Renal cortex interstitium (tissue), 11 donors: ENCODE measurements at regions not wholly inside any gene's neighbourhood (a gene's known extent, or its start where the extent isn't known, plus 50 kb on each side); places are given as distances from the start of the nearest gene placed in this dataset.
"Not testable (repeated sequence)": the region's sequence is repeated elsewhere in the genome, so short reads cannot be mapped to it uniquely, and the experiment has no call there.

Experiments used
- DNase-seq, 11 donors: peaks; one replicate each; pipeline ENCODE4 v3.0.0-alpha.2; 2013; ENCODE audit warnings: low read depth in 9 of 11, low spot score in 4 of 11; ENCODE audit errors: extremely low read depth in 1 of 11

DNA sequence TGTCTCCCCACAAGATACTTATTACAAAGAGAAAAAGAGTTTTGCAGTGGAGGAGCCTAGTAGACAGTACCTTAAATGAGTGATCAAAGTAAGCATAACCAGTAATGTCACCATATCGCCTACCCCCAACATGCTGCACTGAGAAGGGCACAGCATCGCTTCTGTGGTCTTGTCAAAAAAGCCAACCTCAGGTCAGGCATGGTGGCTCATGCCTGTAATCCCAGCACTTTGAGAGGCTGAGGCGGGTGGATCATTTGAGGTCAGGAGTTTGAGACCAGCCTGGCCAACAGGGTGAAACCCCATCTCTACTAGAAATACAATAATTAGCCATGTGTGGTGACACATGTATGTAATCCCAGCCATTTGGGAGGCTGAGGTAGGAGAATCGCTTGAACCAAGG, 135.8 kb upstream of the PRICKLE2 start:
- DNase-seq = not testable (repeated sequence)

DNA sequence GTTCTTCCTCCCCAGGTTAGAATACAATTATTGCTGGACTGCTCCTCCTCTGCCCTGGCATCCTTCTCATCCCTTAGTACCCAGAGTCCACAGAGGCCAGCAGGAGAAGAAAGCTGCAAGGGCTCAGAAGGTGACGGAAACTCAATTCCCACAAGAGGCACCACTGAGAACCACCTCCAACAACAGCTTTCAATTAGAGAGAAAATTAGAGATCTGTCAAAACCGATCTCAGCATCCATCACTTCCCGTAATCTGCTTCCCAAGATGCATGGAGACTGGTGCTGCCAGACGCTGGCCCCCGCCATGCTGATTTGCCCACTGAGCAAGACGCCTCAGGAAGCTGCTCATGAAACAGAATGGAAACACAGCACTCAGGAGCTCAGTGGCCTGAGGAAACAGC, 135.0 kb upstream of the PRICKLE2 start:
- DNase-seq = no peak

DNA sequence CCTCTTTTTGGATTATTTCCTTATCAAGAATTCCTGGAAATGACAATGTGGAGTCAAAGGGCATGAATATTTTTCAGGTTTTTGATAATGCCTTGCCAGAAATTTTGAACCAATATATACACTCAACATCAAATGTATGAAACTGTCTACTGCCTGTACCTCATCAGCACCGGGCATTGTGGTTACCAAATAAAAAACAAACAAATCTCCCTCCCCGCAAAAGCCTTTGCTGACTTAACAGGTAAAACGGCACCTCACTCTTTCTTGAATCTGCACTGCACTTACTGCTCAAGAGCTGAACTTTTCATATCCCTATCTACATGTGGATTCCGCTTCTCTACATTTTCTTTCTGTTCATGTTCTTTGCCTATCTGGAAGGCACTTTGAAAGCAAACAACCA, 134.5 kb upstream of the PRICKLE2 start:
- DNase-seq = no peak

DNA sequence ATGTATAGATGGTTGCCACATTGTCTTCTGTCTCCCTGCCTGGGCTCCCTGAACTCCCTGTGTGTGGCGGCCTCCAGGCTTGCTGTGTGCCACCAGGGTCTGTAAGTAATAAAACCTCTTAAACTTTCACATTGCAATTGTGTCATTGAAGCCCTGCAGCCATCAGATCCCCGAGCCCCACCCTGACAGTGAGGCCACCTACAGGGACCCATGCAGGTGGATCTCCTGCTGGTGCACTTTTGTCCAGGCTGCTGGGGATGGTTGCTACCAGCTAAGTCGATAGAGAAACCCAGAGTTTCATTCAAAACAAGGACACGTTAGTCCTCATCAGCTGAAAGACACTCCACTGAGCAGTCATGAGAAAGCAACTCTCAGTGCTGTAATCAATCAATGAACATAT, 133.6 kb upstream of the PRICKLE2 start:
- no peak for DNase-seq

DNA sequence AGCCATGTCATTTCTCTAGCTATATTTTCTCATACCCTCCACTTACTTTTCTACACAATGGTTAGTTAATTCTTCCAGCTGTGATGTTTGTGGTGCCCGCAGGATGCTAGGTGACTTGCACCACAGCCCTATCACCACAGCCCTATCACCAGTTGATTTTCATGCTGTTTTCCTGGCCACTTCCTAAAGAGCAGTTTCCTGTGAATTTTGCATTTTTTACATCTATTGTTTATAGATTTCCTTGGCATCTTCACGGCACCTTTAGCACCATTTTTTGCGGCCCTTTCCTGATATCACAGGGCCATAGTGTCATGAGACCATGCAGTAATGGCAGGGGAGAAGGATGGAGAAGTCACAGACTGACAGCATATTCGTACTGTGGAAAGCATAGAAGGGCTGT, 132.9 kb upstream of the PRICKLE2 start:
- no peak for DNase-seq

DNA sequence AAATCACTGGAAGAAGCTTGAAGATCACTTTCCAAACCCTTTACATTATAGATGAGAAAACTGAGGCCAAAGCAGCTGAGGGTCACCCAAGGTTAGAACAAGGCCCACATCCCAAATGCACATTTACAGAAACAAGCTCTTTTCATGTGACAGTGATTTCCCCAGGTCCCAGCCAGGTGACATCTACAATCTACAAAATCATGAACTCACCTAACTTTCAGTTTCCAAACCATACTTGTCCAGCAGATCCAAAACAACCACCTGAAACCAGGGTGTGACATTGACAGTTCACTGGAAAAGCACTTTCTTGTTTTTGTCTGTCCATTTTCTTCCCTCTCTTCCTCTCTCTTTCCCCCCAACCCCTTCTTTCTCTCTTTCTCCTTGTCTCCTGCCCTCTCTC, 132.2 kb upstream of the PRICKLE2 start:
- DNase-seq = no peak

DNA sequence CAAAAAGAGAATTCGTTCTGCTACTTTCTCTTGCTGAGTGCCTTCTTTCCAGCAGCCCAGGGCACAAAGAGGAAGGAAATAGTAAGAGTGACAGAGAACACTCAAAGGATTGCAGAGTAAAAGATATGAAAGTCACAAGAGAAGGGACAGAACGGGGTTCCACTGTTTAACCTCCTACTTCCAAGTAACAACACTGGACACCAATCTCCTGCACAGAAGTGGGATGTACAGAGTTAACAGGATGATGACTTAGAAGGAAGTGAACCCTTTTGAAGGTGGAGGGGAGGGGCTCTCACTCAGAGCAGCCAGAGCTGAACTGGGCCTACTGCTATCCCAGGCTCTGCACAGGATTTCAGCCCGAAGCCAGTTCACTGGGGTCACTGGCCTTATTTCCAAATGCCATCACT, 130.1 kb upstream of the PRICKLE2 start:
- DNase-seq = no peak

DNA sequence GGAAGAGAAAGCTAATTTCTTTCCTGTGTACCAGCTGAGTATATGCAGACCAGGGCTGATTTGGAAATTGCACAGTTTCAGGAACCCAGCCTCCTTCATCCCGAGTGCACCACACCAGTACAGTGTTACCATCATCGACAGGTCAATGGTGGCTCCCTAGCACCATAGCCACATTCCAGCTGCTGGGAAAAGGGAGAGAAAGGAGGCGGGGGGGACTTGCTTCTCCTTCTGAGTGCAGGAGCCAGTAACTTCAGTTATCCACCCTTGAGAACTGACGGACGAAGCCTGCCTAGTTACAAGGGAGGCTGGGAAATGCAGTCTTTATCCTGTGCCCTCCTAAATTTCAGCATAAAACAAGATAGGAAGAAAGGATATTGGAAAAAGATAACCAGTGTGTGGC, 129.7 kb upstream of the PRICKLE2 start:
- DNase-seq = no peak

DNA sequence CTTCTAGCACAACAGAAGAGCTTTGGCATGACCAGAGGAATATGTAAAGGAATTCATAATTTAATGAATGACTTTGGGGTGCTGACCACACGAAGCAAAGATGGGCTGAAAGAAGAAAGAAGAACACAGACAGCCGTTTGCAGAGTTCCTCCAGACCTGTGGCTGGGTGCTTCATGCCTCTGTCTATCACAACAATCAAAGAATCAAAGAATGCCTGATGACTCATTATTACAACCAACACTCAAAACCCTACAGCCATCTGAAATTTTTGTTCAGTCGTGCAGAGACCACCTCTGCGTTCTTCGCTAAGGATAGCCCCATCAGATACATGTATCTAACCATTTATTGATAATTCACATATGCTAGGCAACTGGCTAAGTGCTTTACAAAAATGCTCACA, 129.0 kb upstream of the PRICKLE2 start:
- no peak for DNase-seq

DNA sequence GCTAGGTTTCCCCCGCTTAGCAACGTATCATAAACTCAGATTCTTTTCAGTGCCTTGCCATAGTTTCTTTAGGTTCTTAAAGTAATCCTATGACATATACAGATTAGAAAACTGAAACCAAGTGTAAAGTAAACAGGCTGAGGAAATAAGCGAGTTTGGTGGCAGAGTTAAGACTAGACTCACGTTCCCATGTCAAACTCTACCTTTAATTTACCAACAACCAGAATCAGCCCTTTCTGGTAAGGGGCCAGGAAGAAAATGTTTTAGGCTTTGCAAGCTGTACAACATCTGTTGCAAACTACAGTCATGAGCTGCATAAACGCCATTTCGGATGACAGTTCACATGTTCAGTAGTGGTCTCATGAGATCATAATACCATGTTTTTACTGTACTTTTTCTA, 128.0 kb upstream of the PRICKLE2 start:
- no peak for DNase-seq

DNA sequence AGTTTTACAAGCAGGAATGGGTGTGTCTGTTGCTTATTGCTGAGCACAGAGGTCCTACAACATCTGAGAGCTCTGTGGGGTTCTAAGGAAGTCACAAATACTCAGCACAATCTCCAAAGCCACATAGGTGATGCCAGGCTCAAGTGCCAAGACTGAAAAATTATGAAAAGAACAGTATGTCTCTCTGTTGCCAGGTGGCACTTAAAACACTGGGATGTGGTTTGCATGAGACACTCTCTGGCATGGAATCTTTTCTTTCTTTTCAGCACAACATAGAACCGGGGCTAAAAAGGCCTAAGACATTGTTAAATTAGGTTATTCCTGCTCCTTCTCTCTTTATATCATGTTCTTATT, 127.3 kb upstream of the PRICKLE2 start:
- DNase-seq = no peak

DNA sequence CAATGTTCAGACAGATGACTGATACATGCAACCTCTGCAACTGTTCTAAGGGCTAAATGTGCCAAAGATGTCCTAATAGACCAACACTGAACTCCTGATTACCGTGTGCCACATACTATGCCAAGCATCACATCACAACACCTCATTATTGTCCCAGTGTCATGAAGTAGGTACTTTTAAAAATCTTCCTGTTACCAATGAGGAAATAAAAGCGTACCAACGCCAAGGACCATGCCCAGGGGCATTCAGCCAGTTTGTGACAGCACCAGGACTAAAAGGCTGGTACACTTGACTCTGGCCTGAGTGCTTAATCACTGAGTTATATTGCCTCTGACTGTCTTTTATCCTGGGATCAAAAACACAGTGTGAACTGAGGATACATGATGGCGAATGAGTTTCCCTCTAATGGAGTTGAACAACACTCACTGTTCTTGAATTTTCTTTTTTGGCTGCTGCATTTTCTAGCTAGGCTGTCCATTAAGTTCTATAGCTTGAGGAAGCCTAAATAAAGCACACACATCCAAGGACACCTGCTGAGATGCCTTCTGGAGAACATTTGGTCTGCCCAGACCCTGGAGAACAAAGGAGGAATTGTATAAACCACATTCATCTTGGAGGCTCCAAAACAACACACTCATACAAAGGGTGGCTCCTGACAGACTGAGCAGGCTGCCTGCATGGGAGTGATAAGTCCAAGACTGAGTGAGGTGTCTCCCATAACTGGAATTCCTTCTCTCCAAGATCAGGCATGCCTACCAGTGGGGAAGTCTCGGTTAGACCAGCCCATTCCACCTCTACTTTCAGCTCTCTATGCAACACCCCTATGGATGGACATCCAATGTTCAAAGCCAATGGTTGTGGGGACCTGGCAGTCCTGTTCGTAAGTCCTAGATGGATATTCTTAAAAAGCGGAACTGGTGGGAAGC, 126.7 kb upstream of the PRICKLE2 start:
- DNase-seq = no peak

DNA sequence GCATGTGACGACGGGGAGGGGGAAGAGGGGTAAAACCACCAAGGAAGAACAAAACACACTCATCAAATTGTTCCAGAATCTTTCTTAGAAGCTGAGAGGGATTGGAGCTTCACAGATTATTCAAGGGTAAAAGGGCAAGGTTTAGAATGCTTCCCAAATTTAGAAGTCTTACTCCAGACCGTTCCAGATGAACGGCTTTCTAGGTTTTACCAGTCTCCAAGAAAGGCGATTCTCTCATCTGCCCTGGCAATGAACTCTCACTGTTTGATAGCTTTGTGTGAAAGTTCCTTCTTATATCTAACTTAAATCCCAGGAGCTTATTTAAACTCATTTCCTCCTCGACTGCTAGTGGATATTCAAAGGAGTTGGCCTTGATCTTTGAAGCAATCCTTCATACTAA, 124.3 kb upstream of the PRICKLE2 start:
- DNase-seq = no peak

DNA sequence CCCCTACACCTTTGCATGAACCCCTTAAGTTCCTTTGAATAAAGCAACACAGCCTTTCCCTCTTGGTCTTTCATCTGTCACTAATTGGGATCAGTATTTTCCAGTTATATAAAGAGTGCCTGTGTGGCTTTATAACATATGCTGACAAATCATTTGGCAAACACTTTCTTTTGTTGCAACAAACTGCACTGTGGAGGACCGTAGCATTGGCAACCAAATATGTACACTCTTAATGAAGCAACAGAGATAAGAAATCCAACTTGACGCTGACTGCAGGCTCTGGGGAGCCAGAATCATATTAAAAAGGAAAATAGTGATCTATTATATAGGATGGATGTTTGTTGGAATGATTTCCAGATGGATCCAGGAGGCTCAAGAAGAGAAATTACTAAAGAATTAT, 120.1 kb upstream of the PRICKLE2 start:
- DNase-seq = no peak

DNA sequence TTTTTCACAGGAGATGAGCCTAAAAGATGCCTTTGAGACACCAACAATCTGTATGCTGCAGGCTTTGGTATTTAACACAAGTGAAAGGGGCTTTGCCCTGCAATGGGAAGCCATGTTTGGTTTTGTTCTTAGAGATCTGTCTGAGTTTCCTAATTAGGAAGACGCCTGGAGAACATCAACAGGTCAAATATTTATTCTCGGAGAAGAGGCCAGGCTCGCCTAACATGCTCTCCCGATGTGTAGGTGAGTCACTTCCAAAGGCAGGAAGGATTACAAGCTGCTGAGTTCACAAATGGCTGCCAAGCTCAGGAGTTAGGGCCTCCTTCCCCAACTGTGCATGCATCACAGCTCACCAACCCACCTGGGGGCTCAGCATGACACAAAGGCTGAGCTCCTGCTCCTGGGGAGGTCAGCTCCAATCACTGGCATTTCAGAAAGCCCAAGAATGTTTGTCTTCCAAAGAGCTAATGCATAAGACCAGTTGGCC, 119.5 kb upstream of the PRICKLE2 start:
- no peak for DNase-seq

DNA sequence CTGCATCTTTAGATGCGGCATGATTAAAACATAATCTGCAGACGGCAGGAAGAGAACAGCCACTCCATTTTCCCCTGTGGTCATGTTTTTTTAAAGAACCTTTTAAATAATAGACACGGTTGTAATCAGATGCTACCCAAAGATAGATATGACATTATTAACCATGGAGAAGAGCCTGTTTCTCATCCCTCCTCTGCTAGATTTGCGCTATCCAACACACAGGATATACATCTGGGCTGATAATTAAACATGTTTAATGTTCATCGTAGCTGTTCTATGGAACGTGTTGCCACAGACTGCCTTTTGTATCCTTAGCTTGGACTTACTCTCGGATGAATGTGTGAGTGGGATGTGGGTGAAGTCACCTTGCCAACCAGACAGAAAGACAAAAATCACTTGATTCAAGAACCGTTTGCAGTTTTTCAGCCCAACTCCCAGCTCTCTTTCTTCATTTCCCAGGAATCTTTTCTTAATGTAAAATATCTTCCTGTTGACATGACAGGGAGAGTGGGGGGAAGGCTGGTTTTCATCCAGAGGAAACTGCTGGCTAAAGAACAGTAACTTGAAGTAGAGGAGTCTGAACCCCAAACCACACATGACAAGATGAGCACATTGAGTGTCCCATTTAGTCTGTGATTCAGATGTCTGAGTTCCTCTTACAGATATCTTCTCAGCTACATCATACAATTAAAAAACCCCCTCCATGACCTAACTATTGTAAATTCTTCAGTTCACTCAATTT, 118.6 kb upstream of the PRICKLE2 start:
- DNase-seq = no peak

DNA sequence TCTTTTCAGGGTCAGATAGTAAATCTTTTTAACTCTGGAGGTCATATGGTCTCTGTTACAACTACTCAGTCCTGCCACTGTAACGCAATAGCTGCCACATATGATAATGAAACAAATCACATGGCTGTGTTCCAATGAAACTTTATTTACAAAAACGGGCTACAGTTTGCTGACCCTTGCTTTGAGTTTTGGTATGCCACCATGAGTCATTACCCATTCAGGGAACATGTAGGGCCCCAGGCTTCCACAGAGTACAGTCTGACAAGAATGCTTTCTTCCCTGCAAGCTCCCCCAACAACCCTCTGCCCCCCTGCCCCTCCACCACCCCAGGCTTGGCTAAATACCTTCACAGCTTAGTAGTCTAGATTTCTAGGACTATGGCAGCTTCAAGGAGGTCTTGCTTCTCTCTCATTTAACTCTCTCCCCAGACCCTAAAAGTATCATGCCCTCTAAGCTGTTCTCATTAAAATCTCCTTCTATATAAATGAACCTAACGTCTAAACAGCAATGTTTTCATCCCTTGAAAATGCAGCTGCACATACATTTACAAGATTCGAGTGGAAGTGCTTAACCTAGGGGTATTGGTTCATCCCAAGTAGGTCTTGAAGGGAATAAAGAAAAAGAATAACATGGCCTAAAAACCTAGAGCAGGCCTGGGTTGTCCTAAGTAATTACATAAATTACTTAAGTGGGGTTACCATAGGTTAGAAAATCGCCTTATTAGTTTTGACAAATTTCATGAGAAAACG, 117.8 kb upstream of the PRICKLE2 start:
- no peak for DNase-seq

DNA sequence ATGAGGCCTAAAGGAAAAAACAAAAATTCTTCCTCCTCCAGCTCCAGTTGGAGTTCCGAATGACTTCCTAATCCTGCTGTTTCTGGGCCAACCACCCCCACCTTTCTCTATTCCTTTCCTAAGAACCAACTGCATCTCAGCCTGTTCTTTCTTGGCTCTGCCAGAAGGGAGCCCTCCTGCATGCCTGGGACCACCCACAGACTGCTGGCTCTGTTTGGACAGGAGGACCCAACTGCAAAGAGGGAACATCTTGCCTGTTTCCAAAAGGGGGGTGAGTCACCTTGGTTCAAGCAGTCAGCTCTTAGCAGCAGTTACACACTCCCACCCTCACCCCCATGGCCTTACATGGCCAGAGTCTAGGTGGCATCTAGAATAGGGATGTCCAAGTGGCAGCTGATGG, 116.0 kb upstream of the PRICKLE2 start:
- DNase-seq = no peak

DNA sequence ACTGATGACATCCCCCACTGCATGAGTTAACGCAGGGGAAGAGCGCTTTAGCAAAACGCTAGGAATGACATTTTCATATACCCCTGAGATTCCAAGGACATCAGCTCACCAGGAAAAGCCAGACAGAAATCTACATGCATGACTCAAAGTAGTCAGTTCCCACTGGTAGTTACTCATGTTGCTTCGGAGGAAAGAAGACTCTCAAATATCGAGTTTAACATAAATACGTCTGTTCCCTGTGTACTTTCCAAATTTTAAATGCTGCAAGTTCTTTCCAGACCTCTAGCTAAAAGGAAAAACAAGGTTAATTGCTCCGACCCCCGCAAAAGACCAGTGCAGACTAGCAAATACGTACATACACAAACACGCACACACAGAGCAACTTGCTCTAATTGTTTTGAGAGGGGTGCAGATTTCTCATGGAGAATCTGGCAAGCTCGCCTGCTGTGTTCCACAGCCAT, 115.4 kb upstream of the PRICKLE2 start:
- DNase-seq = no peak

DNA sequence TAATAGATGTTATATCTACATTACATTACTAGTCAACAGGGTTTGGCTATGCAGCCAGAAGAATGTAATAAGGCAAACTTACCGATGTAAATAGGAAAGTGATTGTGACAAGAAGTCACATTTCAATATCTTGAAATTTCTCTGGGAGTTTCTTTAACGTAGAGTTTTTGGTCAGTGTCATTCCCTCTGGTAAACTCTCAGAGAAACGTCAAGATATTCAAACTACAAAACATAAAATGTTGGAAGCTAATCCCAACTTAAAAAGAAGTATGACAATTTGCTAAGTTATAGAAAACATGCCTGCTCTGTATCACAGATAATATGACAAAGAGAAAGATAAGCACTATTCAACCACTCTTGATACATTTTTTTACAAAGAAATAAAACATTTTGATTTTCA, 111.2 kb upstream of the PRICKLE2 start:
- no peak for DNase-seq
